NCI-H748 (cell line): ENCODE measurements at regions not wholly inside any gene's neighbourhood (a gene's known extent, or its start where the extent isn't known, plus 50 kb on each side); places are given as distances from the start of the nearest gene placed in this dataset.
"Not testable (repeated sequence)": the region's sequence is repeated elsewhere in the genome, so short reads cannot be mapped to it uniquely, and the experiment has no call there.

Experiments used
- DNase-seq: peaks from one replicate; lab custom pipeline; 2025; ENCODE audit not compliant: unreplicated experiment; lab: John Stamatoyannopoulos, UW

- DNase-seq = not testable (repeated sequence)
Observed at GRCh38 chr10:95137990-95138625, 55.9 kb upstream of the ACSM6 start.

- no peak for DNase-seq
Observed at GRCh38 chr10:95134490-95134889, 59.5 kb upstream of the ACSM6 start.

GRCh38 chr10:95133997-95134396, 60.0 kb upstream of the ACSM6 start:
- DNase-seq = no peak

- peak; percentile 76 for DNase-seq
Observed at GRCh38 chr10:95133016-95133752, 60.9 kb upstream of the ACSM6 start.

- not testable (repeated sequence) for DNase-seq
Observed at GRCh38 chr10:95130429-95130828, 61.1 kb upstream of the CYP2C8 start.

GRCh38 chr10:95125582-95125981, 56.3 kb upstream of the CYP2C8 start:
- DNase-seq = no peak

GRCh38 chr10:95122736-95123135, 53.4 kb upstream of the CYP2C8 start:
- no peak for DNase-seq

GRCh38 chr10:95121904-95122303, 52.6 kb upstream of the CYP2C8 start:
- DNase-seq = peak; percentile 84
